NCI-H146 (cell line): ENCODE measurements at regions not wholly inside any gene's neighbourhood (a gene's known extent, or its start where the extent isn't known, plus 50 kb on each side); places are given as distances from the start of the nearest gene placed in this dataset.

Experiments
- DNase-seq: peaks from one replicate; lab custom pipeline; 2025; lab: John Stamatoyannopoulos, UW

DNA sequence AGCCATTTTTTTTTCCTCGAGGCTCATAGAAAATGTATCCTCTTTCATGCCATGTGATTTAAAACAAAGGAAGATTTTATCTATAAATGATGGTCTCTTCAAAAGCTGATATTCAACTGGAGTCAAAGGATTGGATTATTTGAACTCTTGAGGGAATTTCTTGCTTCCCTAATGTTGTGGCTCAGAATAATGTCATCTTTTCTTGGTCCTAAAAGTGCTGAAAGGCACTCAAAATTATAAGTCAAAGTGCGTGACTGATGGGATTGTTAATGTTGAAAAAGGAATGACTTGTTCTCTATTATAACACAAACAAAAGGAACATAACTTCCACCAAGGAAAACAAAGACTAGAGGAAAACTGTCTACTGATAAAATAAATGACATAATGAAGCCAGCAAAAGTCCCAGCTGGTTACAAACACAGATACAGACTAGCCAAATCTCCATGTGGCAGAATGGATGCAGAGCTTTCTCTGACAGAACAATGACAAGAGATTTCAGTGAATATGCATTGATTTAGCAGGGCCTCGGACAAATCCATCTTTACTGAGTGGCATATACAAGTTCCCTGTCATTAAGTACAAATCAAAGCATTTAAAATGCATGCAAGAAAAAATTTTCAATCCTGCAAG, 552.6 kb downstream of the GBA3 start:
- no peak for DNase-seq

DNA sequence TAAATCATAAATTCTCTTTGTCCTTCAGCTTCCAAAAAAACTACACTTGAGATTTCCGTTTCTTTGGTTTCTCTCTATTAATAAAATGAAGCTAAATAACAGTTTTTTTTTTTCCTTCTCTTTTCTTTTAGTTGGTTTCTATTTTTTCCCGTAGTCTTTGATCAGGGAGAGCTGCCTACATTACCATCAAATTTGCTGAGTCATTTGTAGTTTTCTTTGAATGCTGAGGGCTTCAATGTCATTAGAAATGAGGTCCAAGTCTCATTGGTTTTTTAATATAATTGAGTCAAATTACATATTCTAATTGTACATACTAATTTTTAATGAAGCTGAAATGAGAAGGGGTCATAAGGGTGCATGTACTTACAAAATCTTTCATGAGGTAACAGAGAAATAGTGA, 550.2 kb downstream of the GBA3 start:
- no peak for DNase-seq

DNA sequence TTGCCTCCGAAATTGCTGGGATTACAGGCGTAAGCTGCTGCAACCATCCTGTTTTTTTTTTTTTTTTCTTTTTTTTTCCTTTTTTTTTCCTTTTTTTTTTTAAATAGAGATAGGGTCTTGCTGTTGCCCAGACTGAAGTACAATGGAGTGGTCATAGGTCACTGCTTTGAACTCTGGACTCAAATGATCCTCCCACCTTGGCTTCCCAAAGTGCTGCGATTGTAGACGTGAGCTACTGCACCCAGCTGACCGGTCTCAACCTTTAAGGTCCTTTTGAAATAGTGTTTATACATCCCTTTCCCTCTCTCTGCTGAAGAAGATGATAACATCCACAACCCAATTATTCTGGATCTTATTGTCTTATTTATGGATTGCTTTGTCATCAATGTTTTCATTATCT, 548.7 kb downstream of the GBA3 start:
- DNase-seq = no peak

DNA sequence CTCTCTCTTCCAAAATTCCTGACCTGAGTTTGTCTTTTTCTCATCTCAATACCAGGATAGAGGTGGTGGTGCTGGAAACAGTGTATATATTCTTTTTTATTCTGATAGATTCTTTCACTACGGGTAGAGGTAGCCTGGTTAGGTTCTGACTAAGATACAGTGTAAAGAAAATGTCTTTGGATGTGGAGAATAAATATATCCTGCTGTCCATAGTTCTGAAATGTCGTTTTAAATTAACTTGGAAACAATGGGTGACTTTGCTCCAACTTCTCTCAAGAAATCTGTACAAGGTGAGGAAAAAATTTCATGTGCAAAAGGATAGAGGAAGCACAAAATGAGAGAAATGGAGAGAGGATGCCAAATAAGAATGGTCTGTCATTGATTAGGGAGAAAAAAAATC, 546.1 kb downstream of the GBA3 start:
- DNase-seq = no peak

DNA sequence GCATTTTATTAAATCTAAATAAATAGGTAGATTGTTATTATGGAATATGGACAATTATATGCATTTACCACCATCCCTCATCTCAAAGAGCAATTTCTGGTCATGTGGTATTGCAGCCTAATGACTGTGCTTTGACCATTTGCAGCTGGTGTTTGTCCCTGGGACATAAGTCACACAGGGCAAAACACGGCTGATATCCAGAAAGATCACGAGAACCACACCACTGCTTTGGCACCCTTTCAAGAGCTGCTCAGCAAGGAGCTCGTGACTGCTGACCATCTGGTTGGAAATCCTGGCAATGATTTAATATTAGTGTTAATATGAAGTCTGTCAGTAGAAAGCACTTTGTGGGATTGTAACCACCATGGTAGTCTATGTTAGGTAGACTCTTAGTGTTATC, 545.0 kb downstream of the GBA3 start:
- DNase-seq = peak; percentile 10

DNA sequence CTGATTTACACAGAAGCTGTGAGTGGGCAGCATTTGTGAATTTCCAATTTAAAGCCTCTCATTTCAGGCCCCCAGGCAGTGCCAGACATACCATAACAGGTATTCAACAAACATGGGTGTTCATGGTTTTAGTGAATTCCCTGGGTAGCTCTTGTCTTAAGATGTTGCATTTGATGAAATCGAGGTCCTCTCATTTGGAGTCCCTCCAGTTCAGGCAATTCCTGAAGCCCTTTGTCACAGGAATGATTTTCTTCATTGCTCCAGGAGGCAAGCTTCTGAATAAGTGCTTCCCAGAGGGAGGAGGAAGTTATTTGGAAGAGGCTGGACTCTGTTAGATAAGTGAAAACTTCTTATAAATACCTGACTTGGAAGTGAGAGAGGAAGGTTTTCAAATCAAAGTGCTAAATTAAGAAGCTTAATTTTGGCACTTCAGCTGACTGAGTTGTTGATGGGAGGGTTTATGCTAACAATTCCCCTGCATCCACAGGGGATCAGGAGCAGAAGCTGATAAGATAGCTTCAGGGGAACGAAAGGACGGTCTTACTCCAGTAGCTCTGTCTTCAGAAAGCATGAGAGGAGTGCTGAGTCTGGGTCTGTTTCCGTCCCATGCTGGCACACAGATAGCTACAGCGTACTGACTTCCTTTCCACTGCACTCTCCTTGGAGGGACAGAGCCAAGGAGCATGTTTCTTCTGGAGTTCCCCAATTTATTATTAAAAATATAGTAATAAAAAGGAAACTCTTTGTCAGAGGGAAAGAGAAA, 543.1 kb downstream of the GBA3 start:
- DNase-seq = no peak

GRCh38 chr4:23234716-23235115, 542.0 kb downstream of the GBA3 start:
- DNase-seq = no peak

DNA sequence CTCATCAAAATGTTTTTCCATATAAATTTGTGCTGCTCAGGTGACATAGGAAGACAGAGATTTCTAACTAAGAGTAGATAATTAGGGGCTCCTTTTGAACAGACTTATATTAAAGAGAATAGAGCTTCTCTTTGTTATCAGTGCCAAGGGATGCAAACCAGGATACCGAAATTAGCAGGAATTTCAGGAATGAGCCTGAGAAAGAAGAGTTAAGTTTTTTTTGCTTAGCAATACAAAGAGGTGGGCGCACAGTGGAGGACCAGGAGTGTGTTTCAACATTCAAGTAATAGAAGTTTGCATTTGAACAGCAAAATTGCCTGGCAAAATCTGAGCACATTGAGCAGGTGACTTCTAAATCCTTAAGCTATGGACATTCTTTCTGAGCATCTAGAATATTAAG, 541.3 kb downstream of the GBA3 start:
- DNase-seq = no peak

- no peak for DNase-seq
Observed at GRCh38 chr4:23233596-23233995, 540.9 kb downstream of the GBA3 start.

- DNase-seq = no peak
Observed at GRCh38 chr4:23232987-23233386, 540.2 kb downstream of the GBA3 start.

DNA sequence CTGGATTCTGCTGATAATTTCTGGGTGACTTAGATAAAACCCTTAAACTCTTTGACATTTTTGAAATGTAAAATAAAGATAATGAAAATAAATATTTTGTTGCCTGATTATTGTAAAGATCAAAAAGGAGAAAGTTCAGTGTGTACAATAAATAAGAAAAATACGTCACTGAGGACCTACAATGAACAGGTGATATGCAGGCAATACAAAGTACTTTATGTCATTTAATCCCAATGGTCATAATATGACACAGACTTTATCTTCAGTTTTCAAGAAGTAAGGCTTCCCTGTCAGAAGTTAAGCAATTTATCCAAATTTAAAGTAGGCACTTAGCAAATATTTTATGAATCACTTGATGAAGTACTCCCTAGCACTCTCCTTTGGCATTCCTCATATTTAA, 532.8 kb downstream of the GBA3 start:
- DNase-seq = no peak

GRCh38 chr4:23224684-23225420, 532.1 kb downstream of the GBA3 start:
- DNase-seq = no peak

- no peak for DNase-seq
Observed at GRCh38 chr4:23220911-23221310, 528.2 kb downstream of the GBA3 start.

DNA sequence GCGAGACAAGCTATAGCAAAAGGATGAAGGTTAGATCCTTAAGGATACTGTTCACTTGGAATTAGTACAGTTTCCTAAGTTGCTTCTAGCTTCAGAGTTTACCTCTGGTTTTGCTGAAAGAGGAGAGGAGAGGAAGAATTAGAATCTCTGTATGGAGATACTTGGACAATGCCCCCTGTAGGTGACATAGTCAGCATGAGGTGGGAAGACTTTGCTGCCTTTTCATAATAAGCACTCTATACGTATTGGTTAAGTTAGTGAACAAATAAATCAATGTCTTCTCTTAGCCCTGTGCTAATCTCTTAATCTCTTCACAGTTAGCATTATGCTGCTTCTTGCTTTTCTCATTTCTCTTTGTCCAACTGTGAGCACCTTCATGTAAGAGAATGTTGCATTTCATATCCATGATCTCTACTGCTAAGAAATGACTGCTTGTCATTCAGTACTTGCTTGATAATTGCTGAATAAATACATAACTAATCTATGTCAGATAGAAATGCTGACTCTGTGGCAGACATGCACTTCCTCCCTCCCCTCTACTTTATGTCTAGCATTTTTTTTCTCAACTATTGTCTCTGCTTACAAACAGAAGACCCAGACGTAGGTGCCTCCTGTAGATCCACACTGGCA, 527.2 kb downstream of the GBA3 start:
- no peak for DNase-seq

DNA sequence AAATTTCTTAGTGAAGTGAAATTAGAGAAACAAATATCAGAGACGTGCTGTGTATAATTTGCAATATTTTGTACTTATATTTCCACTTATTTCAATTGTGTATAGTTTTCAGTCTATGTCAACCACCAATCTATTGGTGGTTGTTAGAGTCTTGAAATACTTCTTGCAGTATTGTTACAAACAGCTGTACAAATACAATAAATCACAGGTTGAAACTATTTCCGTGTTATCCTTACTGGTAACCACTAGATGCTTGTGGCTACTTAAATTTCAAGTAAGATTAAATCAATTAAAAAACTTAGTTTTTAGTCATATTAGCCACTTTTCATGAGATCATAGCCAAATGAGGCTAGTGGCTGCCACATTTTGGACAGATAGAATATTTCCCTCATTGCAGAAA, 520.5 kb downstream of the GBA3 start:
- no peak for DNase-seq

DNA sequence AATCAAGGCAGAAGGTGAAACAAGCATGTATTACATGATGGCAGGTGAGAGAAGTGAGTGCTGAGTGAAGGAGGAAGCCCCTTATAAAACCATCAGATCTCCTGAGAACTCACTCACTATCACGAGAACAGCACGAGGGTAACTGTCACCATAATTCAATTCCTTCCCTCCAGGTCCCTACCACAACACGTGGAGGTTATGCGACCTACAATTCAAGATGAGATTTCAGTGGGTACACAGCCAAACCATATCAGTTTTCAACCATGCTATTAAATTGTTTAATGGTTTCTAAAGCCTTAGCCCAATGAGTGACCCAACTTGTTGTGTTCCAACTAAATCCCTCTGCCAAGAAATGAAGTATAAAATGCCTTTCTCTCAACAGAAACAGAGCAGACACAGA, 519.8 kb downstream of the GBA3 start:
- DNase-seq = no peak

- DNase-seq = no peak
Observed at GRCh38 chr4:23207059-23207458, 514.3 kb downstream of the GBA3 start.

GRCh38 chr4:23202712-23203247, 510.0 kb downstream of the GBA3 start:
- DNase-seq = peak; percentile 3

DNA sequence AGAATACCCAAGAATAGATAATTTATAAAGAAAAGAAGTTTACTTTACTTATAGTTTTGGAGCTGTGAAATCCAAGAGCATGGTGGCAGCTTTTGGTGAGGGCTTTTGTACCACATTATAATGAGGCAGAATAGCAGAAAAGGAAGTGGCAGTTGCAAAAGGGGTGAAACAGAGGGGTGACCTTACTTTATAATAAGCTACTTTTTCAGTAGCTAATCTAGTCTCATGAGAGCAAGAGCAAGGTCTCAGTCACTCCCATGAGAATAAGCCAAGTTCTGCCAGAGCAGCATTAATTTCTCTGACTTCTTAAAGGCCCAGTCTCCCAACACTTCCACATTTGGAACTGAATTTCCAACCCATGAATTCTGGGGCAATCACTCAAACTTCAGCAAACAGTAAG, 502.0 kb downstream of the GBA3 start:
- no peak for DNase-seq

GRCh38 chr4:23174179-23174578, 481.4 kb downstream of the GBA3 start:
- DNase-seq = no peak

DNA sequence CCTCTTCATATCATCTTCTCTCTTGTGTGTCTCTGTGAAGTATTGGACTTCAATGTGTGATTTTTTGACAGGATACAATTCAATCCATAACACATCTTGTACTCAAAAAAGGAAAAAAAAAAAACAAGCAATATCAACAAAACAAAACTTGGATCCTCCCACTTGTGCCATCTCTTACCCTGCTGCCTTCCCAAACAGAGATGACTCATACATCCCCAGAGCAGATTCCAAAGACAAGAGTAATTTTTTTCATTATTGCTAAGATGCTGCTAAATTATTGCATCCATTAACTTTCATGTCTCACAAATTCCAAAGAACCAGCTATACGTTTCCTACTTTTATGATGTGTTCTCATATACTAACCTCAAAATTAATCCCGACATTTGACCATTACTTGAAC, 479.2 kb downstream of the GBA3 start:
- DNase-seq = no peak

- no peak for DNase-seq
Observed at GRCh38 chr4:23169608-23170311, 477.0 kb downstream of the GBA3 start.
